ENCODE measurements at regions not wholly inside any gene's neighbourhood (a gene's known extent, or its start where the extent isn't known, plus 50 kb on each side); places are given as distances from the start of the nearest gene placed in this dataset.

DNA sequence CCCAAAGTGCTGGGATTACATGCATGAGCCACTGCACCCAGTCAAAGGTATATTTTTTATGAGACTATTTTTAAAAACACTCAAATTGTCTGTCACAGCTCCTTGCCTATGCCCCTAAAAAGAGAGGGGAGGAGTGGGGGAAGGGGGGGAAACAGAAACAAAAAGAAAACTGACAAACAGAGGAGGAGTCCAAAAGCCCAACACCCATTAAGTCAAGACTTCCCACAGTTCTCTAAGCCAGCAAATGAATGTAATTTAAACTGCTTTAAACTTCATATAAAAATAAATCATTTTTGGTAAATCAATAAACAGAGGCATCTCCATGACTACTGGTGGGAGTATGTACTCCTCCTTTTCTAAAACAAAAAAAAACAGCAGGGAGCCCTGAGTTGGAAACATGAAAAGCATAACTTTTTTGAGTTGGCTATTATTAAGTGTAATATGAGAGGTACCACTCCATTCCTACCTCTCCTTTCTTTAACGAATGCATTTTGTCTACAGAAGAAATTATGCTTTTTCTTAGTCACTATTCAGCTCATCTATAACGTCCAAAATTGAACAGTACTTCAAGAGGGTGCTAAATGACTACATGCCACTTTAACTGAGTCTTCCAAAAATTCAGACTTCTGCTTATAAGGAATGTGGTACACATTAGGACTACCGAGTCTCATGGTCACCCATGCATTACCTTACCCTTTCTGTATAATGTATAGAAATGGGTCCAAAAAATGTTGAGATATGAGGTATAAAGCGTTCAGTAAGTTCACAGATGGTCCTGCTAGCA, 119.0 kb upstream of the PRSS16 start:
- TF ChIP-seq, protein P1, sequence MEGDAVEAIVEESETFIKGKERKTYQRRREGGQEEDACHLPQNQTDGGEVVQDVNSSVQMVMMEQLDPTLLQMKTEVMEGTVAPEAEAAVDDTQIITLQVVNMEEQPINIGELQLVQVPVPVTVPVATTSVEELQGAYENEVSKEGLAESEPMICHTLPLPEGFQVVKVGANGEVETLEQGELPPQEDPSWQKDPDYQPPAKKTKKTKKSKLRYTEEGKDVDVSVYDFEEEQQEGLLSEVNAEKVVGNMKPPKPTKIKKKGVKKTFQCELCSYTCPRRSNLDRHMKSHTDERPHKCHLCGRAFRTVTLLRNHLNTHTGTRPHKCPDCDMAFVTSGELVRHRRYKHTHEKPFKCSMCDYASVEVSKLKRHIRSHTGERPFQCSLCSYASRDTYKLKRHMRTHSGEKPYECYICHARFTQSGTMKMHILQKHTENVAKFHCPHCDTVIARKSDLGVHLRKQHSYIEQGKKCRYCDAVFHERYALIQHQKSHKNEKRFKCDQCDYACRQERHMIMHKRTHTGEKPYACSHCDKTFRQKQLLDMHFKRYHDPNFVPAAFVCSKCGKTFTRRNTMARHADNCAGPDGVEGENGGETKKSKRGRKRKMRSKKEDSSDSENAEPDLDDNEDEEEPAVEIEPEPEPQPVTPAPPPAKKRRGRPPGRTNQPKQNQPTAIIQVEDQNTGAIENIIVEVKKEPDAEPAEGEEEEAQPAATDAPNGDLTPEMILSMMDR (IDR thresholded peaks at IDR 0.05) = no peak
- no peak for TF ChIP-seq POLR2A (IDR thresholded peaks at IDR 0.05)

Data from esophagus squamous epithelium (tissue), 4 donors.